ENCODE measurements at regions not wholly inside any gene's neighbourhood (a gene's known extent, or its start where the extent isn't known, plus 50 kb on each side); places are given as distances from the start of the nearest gene placed in this dataset.

DNA sequence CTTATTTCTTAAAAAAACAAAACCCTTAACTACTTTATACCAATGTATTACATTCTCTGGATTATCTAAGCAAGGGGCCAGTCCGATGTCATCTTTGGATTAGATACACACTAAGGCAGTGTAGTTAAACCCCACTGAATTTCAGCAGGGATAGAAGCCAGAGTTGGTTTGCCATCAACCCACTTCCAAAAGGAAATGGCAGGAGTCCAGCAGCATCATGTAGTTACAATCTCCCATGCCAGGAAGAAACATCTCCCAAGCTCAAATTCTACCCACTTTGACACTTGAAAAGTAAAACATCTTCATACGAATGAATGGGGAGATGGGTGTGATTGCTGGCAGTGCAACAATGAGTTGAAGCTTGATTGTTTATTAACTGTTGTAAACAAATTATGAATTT lies 203.5 kb upstream of the PLXNC1 start:
- DNase-seq (ENCODE audit: low read depth), result no peak

GRCh38 chr12:93946542-93947150 lies 201.7 kb upstream of the PLXNC1 start:
- DNase-seq (ENCODE audit: low read depth), result peak; percentile 65

DNA sequence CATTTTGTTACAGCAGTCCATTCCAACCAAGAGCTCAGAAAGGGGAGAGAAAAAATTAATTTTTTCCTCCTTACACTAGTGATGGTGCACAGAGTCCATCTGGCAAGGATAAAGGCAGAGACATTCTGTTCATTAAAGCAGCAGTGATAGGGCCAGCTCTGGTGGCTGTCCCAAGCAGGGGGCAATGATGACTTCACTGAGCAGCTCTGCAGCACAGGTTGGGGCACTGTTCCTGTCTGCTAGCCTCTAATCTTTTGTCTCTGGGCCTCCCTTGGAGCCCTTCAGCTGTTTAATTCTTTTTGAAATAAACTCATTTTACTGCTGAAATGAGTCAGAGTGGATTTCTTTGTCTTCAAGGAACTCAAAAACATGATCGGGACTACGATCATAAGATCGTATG lies 200.9 kb upstream of the PLXNC1 start:
- DNase-seq (ENCODE audit: low read depth), result no peak

- DNase-seq (ENCODE audit: low read depth), result no peak
These were observed 198.1 kb upstream of the PLXNC1 start for GRCh38 chr12:93950311-93950710.

DNA sequence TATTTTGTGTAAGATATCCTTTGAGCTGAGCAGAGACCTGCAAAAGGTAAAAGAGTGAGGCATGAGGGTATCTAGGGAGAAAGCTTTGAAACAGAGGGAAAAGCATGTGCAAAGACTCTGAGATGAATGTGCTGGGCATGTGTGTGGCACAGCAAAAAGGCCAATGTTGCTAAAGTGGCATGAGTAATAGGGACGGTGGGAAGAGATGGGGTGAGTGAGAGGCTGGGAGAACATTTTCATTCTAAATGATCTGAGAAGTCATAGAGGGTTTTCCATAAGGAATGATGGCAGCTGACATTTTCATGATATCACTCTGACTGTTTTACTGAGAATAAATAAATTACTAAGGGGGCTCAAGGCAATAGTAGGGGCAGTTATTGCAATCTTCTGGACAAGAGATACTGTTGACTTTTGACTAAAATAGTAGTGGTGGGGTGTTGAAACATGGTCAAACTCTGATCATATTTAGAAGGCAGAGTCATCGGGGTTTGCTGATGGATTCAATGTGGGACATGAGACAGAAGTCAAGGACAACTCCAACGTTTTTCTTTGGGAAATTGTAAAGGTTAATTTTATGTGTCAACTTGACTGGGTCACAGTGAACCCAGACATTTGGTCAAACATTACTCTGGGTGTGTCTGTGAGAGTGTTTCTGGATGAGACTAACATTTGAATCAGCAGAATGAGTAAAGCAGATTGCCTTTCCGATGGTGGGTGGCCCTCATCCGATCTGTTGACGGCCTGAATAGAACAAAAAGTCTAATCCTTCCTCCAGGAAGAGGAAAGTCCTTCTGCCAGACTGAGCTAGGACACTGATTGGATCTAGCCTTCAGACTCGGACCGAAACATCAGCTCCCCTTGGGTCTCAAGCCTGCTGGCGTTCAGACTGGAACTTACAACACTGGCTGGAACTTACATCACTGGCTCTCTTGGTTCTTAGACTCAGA lies 193.9 kb upstream of the PLXNC1 start:
- DNase-seq (ENCODE audit: low read depth), result no peak

GRCh38 chr12:93956551-93956950 lies 191.8 kb upstream of the PLXNC1 start:
- DNase-seq (ENCODE audit: low read depth), result no peak

DNA sequence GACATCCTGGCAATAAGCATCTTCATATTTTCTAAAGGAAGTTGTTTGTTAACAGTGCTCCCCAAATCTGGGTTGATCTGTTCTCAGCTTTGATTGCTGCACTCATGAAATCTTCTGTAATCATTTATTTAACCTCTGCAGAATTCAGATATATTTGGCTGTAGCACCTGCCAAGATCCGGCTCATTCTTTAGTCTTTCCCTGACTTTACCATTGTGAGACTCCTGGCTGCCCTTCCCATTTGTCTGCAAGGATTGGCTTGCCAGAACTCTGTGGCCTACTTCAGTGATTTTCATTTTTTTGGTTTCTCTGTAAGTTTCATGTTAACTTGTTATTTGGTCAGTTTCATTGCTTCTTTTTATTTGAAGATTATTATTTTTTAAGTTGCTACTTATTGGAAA lies 191.2 kb upstream of the PLXNC1 start:
- no peak for DNase-seq (ENCODE audit: low read depth)

- peak; percentile 38 for DNase-seq (ENCODE audit: low read depth)
These were observed 190.5 kb upstream of the PLXNC1 start for GRCh38 chr12:93957870-93958269.

DNA sequence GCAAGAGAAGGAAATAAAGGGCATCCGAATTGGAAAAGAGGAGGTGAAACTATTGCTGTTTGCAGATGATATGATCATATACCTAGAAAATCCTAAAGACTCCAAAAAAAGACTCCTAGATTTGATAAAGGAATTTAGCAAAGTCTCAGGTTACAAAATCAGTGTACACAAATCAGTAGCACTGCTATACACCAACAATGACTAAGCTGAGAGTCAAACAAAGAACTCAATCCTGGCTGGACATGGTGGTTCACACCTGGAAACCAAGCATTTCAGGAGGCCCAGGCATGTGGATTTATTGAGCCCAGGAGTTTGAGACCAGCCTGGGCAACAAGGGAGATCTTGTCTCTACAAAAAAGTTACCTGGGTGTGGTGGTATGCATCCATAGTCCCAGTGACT lies 188.7 kb upstream of the PLXNC1 start:
- no peak for DNase-seq (ENCODE audit: low read depth)

DNA sequence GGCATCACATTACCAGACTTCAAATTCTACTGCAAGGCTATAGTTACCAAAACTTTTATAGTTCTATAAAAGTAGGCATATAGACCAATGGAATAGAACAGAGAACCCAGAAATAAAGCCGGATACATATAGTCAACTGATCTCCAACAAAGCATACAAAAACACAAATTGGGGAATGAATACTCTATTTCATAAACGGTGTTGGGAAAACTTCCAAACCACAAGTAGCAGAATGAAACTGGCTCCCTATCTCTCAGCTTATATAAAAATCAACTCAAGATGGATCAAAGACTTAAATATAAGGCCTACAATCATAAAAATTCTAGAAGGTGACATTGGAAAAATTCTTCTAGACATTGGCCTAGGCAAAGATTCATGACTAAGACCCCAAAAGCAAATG lies 187.9 kb upstream of the PLXNC1 start:
- peak; percentile 45 for DNase-seq (ENCODE audit: low read depth)

- no peak for DNase-seq (ENCODE audit: low read depth)
These were observed 186.0 kb upstream of the PLXNC1 start for GRCh38 chr12:93962336-93962735.

- DNase-seq (ENCODE audit: low read depth), result peak; percentile 64
These were observed 183.4 kb upstream of the PLXNC1 start for GRCh38 chr12:93964936-93965335.

GRCh38 chr12:93966516-93967133 lies 181.8 kb upstream of the PLXNC1 start:
- no peak for DNase-seq (ENCODE audit: low read depth)

- DNase-seq (ENCODE audit: low read depth), result no peak
These were observed 180.9 kb upstream of the PLXNC1 start for GRCh38 chr12:93967454-93967853.

DNA sequence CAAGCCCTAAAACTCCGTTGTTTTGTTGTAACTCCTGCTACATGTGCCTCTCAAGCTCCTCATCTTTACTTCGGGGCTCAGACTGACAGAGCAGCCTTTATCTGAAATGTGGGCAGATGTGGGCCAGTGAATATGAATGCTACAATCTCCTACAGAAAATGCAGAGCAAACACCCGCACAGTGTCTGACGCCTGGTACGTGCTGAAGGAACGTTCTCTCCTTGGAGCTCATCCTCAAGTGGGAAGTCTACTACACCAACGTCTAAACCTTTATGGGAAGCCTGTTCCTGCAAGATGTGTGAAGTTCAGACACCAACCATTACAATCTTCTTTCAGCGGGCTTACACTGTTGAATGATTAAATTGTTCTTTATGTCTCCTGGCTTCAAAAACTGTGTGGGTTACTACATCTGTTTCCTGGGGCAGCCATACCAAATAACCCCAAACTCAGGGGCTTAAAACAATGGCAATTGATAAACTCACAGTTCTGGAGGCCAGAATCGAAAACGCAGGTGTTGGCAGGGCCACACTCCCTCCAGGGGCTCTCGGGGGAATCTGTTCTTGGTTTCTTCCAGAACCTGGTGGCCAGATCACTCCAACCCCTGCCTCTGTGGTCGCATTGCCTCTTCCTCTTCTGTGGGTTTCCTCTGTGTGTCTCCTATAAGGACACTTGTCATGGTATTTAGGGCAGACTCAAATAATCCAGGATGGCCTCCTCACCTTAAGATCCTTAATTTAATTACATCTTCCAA lies 179.7 kb upstream of the PLXNC1 start:
- DNase-seq (ENCODE audit: low read depth), result no peak

DNA sequence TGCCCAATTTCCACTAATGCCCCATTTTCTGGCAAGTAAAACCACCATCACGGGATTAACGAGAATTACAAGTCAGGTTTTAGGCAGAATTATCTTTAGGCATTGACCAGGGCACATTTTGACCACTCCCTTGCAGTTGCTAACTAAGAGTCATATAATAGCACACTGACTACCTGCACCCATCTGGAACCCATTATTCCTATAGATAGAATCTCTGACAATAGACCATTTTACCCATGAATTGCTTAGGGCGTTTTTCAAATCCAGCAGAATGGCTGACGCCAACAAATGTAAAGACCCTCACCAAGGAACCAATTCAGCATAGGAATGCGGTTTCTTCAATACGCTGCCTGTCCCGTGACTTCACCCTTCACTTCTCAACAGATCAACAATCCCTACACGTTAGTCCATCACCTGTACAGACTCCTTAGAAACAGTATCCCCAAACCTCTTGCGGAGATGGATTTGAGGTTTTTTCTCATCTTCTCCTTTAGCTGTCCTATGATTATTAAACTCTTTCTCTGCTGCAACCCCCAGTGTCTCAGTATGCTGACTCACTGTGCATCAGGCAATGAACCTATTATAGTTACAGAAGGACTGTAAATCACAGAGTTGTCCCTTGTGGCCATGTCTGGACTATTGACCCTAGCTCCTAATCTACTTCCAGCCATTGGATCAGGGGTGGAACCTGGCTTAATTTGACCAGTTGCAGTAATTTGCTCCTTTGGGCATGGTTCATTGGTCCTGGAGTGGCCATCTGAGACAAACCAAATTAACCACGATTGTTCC lies 177.3 kb upstream of the PLXNC1 start:
- peak; percentile 94 for DNase-seq (ENCODE audit: low read depth)

DNA sequence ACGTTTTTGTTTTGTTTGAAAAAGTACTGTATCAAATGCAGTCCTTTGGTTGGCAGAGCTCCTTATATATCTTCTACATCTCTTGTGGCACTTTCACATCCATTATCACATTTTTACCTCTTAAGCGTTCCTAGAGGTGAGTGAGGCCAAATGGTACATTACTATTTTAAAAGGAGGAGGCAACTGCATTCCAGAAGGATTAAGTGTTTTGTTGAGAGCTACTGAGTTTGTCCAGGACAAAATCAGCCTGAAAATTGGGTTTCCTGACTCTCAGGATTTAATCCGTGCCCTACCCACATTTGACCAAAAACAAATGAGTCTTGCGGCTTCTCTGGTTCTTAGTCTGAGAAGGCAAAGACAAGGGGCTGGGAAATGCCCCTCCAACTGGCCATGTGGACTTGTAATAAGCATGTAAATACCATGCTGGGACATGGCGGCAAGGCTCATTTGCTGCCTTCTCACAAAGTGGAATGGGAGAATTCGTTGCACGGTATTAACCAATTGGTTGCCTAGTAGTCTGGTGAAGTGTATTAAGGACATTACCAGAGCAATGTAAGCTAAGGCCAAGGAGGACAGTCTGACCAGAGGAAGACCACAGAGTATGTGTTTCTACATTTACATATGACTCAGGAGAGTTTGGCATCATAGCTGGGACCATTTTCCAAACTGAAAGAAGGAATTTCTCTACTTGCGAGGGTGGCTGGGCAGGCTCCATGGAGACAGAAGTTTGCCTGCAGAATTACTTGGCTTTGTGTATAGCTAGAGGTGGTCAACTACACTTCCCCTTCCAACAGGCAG lies 175.8 kb upstream of the PLXNC1 start:
- peak; percentile 94 for DNase-seq (ENCODE audit: low read depth)

- DNase-seq (ENCODE audit: low read depth), result no peak
These were observed 174.1 kb upstream of the PLXNC1 start for GRCh38 chr12:93974252-93974651.

DNA sequence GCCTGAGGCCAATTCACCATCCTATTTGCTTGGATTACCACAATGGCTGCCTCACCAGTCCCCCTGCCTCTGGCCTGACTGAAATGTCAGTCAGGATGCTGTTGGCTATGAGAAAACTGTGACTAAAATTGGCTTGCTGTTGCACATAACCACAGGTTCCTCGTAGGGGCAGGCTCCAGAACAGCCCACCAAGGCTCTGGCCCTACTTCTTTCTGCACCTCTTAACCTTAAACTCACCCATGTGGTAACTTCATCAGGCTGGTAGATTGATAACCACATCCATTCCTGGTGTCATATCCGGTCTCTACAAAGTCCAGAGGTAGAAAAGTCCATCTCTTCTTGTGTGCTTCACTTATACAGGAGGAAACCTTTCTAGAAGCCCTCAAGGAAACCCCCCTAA lies 172.4 kb upstream of the PLXNC1 start:
- no peak for DNase-seq (ENCODE audit: low read depth)

- no peak for DNase-seq (ENCODE audit: low read depth)
These were observed 171.3 kb upstream of the PLXNC1 start for GRCh38 chr12:93977081-93977480.
